ENCODE measurements at regions not wholly inside any gene's neighbourhood (a gene's known extent, or its start where the extent isn't known, plus 50 kb on each side); places are given as distances from the start of the nearest gene placed in this dataset.

- no peaks in the 10 kb centered on the region for H3K36me3 ChIP-seq (ENCODE audit: low read depth, low read length)
- no peak overlapping the region for H3K4me2 ChIP-seq (ENCODE audit: low read length)
- no peaks in the 10 kb centered on the region for H3K27me3 ChIP-seq (ENCODE audit: low read length)
- POLR2A ChIA-PET (ENCODE audit: unreplicated experiment): no interaction called here
- H3K9me3 ChIP-seq (ENCODE audit: low read length): no peaks in the 10 kb centered on the region
- no peak overlapping the region for H3K27ac ChIP-seq (ENCODE audit: low read length)
- no peak overlapping the region for H3K9ac ChIP-seq (ENCODE audit: low read length)
- H3F3A ChIP-seq (ENCODE audit: low read length, unreplicated experiment): no peaks in the 10 kb centered on the region
- H3K79me2 ChIP-seq (ENCODE audit: low read length): no peaks in the 10 kb centered on the region
- TF ChIP-seq EZH2 (IDR thresholded peaks at IDR 0.05; ENCODE audit: low read length, unreplicated experiment): no peak
- TF ChIP-seq, protein P1, sequence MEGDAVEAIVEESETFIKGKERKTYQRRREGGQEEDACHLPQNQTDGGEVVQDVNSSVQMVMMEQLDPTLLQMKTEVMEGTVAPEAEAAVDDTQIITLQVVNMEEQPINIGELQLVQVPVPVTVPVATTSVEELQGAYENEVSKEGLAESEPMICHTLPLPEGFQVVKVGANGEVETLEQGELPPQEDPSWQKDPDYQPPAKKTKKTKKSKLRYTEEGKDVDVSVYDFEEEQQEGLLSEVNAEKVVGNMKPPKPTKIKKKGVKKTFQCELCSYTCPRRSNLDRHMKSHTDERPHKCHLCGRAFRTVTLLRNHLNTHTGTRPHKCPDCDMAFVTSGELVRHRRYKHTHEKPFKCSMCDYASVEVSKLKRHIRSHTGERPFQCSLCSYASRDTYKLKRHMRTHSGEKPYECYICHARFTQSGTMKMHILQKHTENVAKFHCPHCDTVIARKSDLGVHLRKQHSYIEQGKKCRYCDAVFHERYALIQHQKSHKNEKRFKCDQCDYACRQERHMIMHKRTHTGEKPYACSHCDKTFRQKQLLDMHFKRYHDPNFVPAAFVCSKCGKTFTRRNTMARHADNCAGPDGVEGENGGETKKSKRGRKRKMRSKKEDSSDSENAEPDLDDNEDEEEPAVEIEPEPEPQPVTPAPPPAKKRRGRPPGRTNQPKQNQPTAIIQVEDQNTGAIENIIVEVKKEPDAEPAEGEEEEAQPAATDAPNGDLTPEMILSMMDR (conservative IDR thresholded peaks at IDR 0.05; ENCODE audit: low read depth, low read length): no peak
- no peak for TF ChIP-seq EZH2phosphoT487 (IDR thresholded peaks at IDR 0.05; ENCODE audit: borderline replicate concordance, low read length)
- ATAC-seq (no peak), DNase-seq (no peak)
- no peaks in the 10 kb centered on the region for H3K4me1 ChIP-seq (ENCODE audit: insufficient read depth, low read length)
- intact Hi-C loops (cut with micrococcal nuclease): no loop called here
- BruUV-seq (replicated peaks): no TSS peak
- CTCF ChIA-PET: no interaction called here
- H3K9me2 ChIP-seq (replicated peaks; ENCODE audit: low read length): no peaks in the 10 kb centered on the region
- H3K4me3 ChIP-seq (ENCODE audit: low read length): no peak overlapping the region
- 0 out of 2 replicates have a peak overlapping the region, but pooled peaks have one; percentile 28 for H2AFZ ChIP-seq (ENCODE audit: low read length)
- no peaks in the 10 kb centered on the region for H4K20me1 ChIP-seq (ENCODE audit: low read length)
Observed at GRCh38 chr9:106277966-106278365, 583.6 kb downstream of the TMEM38B start.

DNA sequence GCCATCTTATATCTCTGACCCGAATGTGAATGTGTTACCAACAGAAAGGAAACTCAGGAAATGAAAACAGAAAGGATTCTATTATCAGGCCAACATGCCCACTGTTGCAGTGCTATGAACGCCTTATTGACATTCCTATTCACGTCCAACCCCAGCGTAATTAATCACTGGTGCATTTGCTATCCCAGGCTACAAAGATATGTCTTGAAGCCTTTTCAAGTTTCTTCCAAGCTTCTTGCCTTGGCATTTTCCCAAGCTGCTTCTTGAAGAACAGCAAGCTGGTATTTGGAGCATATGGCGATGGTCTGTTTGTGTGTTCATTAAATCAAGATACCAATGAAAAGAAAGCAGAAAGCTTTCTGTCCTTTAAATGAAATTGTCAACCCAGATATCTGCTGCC lies 579.2 kb upstream of the ZNF462 start:
- no peak overlapping the region for H2AFZ ChIP-seq (ENCODE audit: low read length)
- no peak overlapping the region for H3K4me3 ChIP-seq (ENCODE audit: low read length)
- H4K20me1 ChIP-seq (ENCODE audit: low read length): no peaks in the 10 kb centered on the region
- BruUV-seq (replicated peaks): no TSS peak
- DNase-seq (no peak), ATAC-seq (no peak)
- H3K9me3 ChIP-seq (ENCODE audit: low read length): no peaks in the 10 kb centered on the region
- H3K27ac ChIP-seq (ENCODE audit: low read length): no peak overlapping the region
- H3K79me2 ChIP-seq (ENCODE audit: low read length): no peaks in the 10 kb centered on the region
- ChIA-PET POLR2A (ENCODE audit: unreplicated experiment) (no interaction called here), CTCF (no interaction called here)
- TF ChIP-seq EZH2phosphoT487 (IDR thresholded peaks at IDR 0.05; ENCODE audit: borderline replicate concordance, low read length): no peak
- TF ChIP-seq EZH2 (IDR thresholded peaks at IDR 0.05; ENCODE audit: low read length, unreplicated experiment): no peak
- TF ChIP-seq, protein P1 (conservative IDR thresholded peaks at IDR 0.05; ENCODE audit: low read depth, low read length): no peak
- H3F3A ChIP-seq (ENCODE audit: low read length, unreplicated experiment): no peaks in the 10 kb centered on the region
- H3K36me3 ChIP-seq (ENCODE audit: low read depth, low read length): no peaks in the 10 kb centered on the region
- no peaks in the 10 kb centered on the region for H3K9me2 ChIP-seq (replicated peaks; ENCODE audit: low read length)
- intact Hi-C loops (cut with micrococcal nuclease): loop anchor here (2.0 kb wide), 1 partner anchor 65 kb away; no protein-coding TSS in a partner anchor
- H3K4me1 ChIP-seq (ENCODE audit: insufficient read depth, low read length): no peaks in the 10 kb centered on the region
- no peak overlapping the region for H3K9ac ChIP-seq (ENCODE audit: low read length)
- no peak overlapping the region for H3K4me2 ChIP-seq (ENCODE audit: low read length)
- no peaks in the 10 kb centered on the region for H3K27me3 ChIP-seq (ENCODE audit: low read length)

- ChIA-PET POLR2A (ENCODE audit: unreplicated experiment) (no interaction called here), CTCF (no interaction called here)
- Histone ChIP-seq H3K9ac (ENCODE audit: low read length) (no peak overlapping the region), H3K36me3 (ENCODE audit: low read depth, low read length) (no peaks in the 10 kb centered on the region), H3K4me1 (ENCODE audit: insufficient read depth, low read length) (no peaks in the 10 kb centered on the region), H3K9me2 (replicated peaks; ENCODE audit: low read length) (no peaks in the 10 kb centered on the region), H3K27ac (ENCODE audit: low read length) (no peak overlapping the region), H3K4me3 (ENCODE audit: low read length) (no peak overlapping the region), H3F3A (ENCODE audit: low read length, unreplicated experiment) (no peaks in the 10 kb centered on the region), H3K4me2 (ENCODE audit: low read length) (no peak overlapping the region), H3K79me2 (ENCODE audit: low read length) (no peaks in the 10 kb centered on the region), H3K9me3 (ENCODE audit: low read length) (no peaks in the 10 kb centered on the region), H4K20me1 (ENCODE audit: low read length) (no peaks in the 10 kb centered on the region), H3K27me3 (ENCODE audit: low read length) (no peaks in the 10 kb centered on the region), H2AFZ (ENCODE audit: low read length) (no peak overlapping the region)
- TF ChIP-seq EZH2 (IDR thresholded peaks at IDR 0.05; ENCODE audit: low read length, unreplicated experiment): no peak
- TF ChIP-seq, protein P1 (conservative IDR thresholded peaks at IDR 0.05; ENCODE audit: low read depth, low read length): peak; percentile 52
- no peak for ATAC-seq
- peak; percentile 23 for DNase-seq
- intact Hi-C loops (cut with micrococcal nuclease): no loop called here
- no TSS peak for BruUV-seq (replicated peaks)
Observed at GRCh38 chr9:106284296-106284695, 578.7 kb upstream of the ZNF462 start.
